SH-SY5Y (cell line): ENCODE measurements at regions not wholly inside any gene's neighbourhood (a gene's known extent, or its start where the extent isn't known, plus 50 kb on each side); places are given as distances from the start of the nearest gene placed in this dataset.

Source experiments
- GATA2 ChIP-seq: IDR thresholded peaks from 2 replicates; pipeline ENCODE4 v1.6.1; 2011; ENCODE audit warnings: mild to moderate bottlenecking, low read depth, low read length
- GATA3 ChIP-seq: IDR thresholded peaks from 2 replicates; pipeline ENCODE4 v1.6.1; 2011; ENCODE audit warnings: low read depth, mild to moderate bottlenecking, low read length, moderate library complexity

- TF ChIP-seq GATA3: peak; percentile 71
- peak; percentile 94 for TF ChIP-seq GATA2
Measured at GRCh38 chr6:163820745-163821458, 406.4 kb downstream of the QKI start.

- TF ChIP-seq GATA2 (no peak), GATA3 (no peak)
Measured at GRCh38 chr6:163820171-163820570, 405.7 kb downstream of the QKI start.

GRCh38 chr6:163818719-163819118 lies 404.2 kb downstream of the QKI start:
- TF ChIP-seq GATA2 (no peak), GATA3 (no peak)

- TF ChIP-seq GATA2 (no peak), GATA3 (no peak)
Measured at GRCh38 chr6:163816441-163816840, 401.9 kb downstream of the QKI start.

GRCh38 chr6:163815796-163816195 lies 401.3 kb downstream of the QKI start:
- TF ChIP-seq GATA3 (no peak), GATA2 (no peak)

- no peak for TF ChIP-seq GATA2
- TF ChIP-seq GATA3: no peak
Measured at GRCh38 chr6:163814494-163815364, 400.2 kb downstream of the QKI start.

- no peak for TF ChIP-seq GATA3
- TF ChIP-seq GATA2: no peak
Measured at GRCh38 chr6:163813979-163814493, 399.5 kb downstream of the QKI start.

- TF ChIP-seq GATA2 (no peak), GATA3 (no peak)
Measured at GRCh38 chr6:163811317-163811716, 396.8 kb downstream of the QKI start.

GRCh38 chr6:163809364-163809763 lies 394.8 kb downstream of the QKI start:
- TF ChIP-seq GATA2: no peak
- no peak for TF ChIP-seq GATA3

- TF ChIP-seq GATA2: no peak
- TF ChIP-seq GATA3: no peak
Measured at GRCh38 chr6:163808871-163809270, 394.4 kb downstream of the QKI start.

- TF ChIP-seq GATA2 (no peak), GATA3 (no peak)
Measured at GRCh38 chr6:163808231-163808630, 393.7 kb downstream of the QKI start.

GRCh38 chr6:163806755-163807499 lies 392.4 kb downstream of the QKI start:
- TF ChIP-seq GATA2: no peak
- no peak for TF ChIP-seq GATA3

- TF ChIP-seq GATA3 (no peak), GATA2 (no peak)
Measured at GRCh38 chr6:163804991-163805390, 390.5 kb downstream of the QKI start.

- TF ChIP-seq GATA3: no peak
- no peak for TF ChIP-seq GATA2
Measured at GRCh38 chr6:163802267-163802666, 387.7 kb downstream of the QKI start.

- TF ChIP-seq GATA3: no peak
- TF ChIP-seq GATA2: no peak
Measured at GRCh38 chr6:163797296-163797845, 382.9 kb downstream of the QKI start.
